ENCODE measurements at regions not wholly inside any gene's neighbourhood (a gene's known extent, or its start where the extent isn't known, plus 50 kb on each side); places are given as distances from the start of the nearest gene placed in this dataset.

- DNase-seq = no peak
- no peaks in the 10 kb centered on the region for H3K4me1 ChIP-seq (ENCODE audit: control insufficient read depth, insufficient read depth, low read length)
- no CpG with 5 or more reads among the region's 1 CpG for WGBS, 2 experiments (ENCODE audit: insufficient coverage in 1 of 2, insufficient read length in 1 of 2)
- H3K4me3 ChIP-seq (ENCODE audit: low read length) = no peak overlapping the region
- Mint-ChIP-seq H3K9me3 (no peaks in the 10 kb centered on the region), H3K36me3 (ENCODE audit: low read depth) (no peaks in the 10 kb centered on the region), H3K27ac (no peak overlapping the region), H3K4me3 (no peak overlapping the region), H3K4me1 (peaks cover 3% of the 10 kb centered on the region), H3K27me3 (ENCODE audit: insufficient read depth) (no peaks in the 10 kb centered on the region)
- no peak overlapping the region for H3K27ac ChIP-seq (ENCODE audit: low read depth, low read length)
- no peak overlapping the region for H3K9ac ChIP-seq (ENCODE audit: extremely low read depth, low read length, poor library complexity, severe bottlenecking)
- TF ChIP-seq, protein P1, sequence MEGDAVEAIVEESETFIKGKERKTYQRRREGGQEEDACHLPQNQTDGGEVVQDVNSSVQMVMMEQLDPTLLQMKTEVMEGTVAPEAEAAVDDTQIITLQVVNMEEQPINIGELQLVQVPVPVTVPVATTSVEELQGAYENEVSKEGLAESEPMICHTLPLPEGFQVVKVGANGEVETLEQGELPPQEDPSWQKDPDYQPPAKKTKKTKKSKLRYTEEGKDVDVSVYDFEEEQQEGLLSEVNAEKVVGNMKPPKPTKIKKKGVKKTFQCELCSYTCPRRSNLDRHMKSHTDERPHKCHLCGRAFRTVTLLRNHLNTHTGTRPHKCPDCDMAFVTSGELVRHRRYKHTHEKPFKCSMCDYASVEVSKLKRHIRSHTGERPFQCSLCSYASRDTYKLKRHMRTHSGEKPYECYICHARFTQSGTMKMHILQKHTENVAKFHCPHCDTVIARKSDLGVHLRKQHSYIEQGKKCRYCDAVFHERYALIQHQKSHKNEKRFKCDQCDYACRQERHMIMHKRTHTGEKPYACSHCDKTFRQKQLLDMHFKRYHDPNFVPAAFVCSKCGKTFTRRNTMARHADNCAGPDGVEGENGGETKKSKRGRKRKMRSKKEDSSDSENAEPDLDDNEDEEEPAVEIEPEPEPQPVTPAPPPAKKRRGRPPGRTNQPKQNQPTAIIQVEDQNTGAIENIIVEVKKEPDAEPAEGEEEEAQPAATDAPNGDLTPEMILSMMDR (conservative IDR thresholded peaks at IDR 0.05) = no peak
- no peaks in the 10 kb centered on the region for H3K36me3 ChIP-seq (ENCODE audit: control insufficient read depth, insufficient read depth, low read length)
- no peaks in the 10 kb centered on the region for H3K27me3 ChIP-seq (ENCODE audit: control insufficient read depth, insufficient read depth, low read length, poor library complexity, severe bottlenecking)
- H3K9me3 ChIP-seq (ENCODE audit: control insufficient read depth, low read length) = no peaks in the 10 kb centered on the region
Measured at GRCh38 chr14:86989285-86989684, 1003.7 kb downstream of the GALC start.

GRCh38 chr14:86987966-86988365 lies 1005.0 kb downstream of the GALC start:
- Histone ChIP-seq H3K4me3 (ENCODE audit: low read length) (no peak overlapping the region), H3K9ac (ENCODE audit: extremely low read depth, low read length, poor library complexity, severe bottlenecking) (no peak overlapping the region), H3K36me3 (ENCODE audit: control insufficient read depth, insufficient read depth, low read length) (no peaks in the 10 kb centered on the region), H3K27ac (ENCODE audit: low read depth, low read length) (no peak overlapping the region), H3K4me1 (ENCODE audit: control insufficient read depth, insufficient read depth, low read length) (no peaks in the 10 kb centered on the region), H3K9me3 (ENCODE audit: control insufficient read depth, low read length) (no peaks in the 10 kb centered on the region), H3K27me3 (ENCODE audit: control insufficient read depth, insufficient read depth, low read length, poor library complexity, severe bottlenecking) (no peaks in the 10 kb centered on the region)
- Mint-ChIP-seq H3K9me3 (no peaks in the 10 kb centered on the region), H3K4me1 (peaks cover 3% of the 10 kb centered on the region), H3K27ac (no peak overlapping the region), H3K36me3 (ENCODE audit: low read depth) (no peaks in the 10 kb centered on the region), H3K4me3 (no peak overlapping the region), H3K27me3 (ENCODE audit: insufficient read depth) (no peaks in the 10 kb centered on the region)
- TF ChIP-seq, protein P1 (conservative IDR thresholded peaks at IDR 0.05) = no peak
- no peak for DNase-seq
- 93% methylated on average over 3 of the region's 3 CpGs for WGBS, 2 experiments (ENCODE audit: insufficient coverage in 1 of 2, insufficient read length in 1 of 2)

DNA sequence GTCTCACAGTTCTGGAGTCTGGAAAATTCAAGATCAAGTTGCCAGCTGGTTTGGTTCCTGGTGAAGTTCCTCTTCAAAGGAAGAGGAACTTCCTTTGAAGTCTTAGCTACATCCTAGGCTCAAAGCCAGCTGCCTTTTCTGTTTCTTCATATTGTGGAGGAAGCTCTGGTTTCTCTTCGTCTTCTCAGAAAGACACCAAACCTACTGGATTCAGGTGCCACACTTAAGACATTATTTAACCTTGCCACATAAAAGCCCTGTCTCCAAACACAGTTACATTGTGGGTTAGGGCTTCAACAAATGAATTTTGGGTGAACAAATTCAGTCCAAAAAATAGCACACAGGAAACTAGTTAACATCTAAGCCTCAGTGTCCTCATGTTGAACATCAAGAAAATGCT lies 1019.8 kb downstream of the GALC start:
- H3K4me1 ChIP-seq (ENCODE audit: control insufficient read depth, insufficient read depth, low read length) = no peaks in the 10 kb centered on the region
- 100% methylated on average over 1 of the region's 1 CpG; no CpG with 5 or more reads in 1 of the 2 experiments for WGBS, 2 experiments (ENCODE audit: insufficient coverage in 1 of 2, insufficient read length in 1 of 2)
- Mint-ChIP-seq H3K27me3 (ENCODE audit: insufficient read depth) (peaks cover 5% of the 10 kb centered on the region), H3K4me1 (no peaks in the 10 kb centered on the region), H3K36me3 (ENCODE audit: low read depth) (peaks cover 4% of the 10 kb centered on the region), H3K4me3 (no peak overlapping the region), H3K9me3 (peaks cover 41% of the 10 kb centered on the region), H3K27ac (no peak overlapping the region)
- no peak overlapping the region for H3K27ac ChIP-seq (ENCODE audit: low read depth, low read length)
- TF ChIP-seq, protein P1 (conservative IDR thresholded peaks at IDR 0.05) = no peak
- H3K9me3 ChIP-seq (ENCODE audit: control insufficient read depth, low read length) = peaks cover 8% of the 10 kb centered on the region
- no peaks in the 10 kb centered on the region for H3K36me3 ChIP-seq (ENCODE audit: control insufficient read depth, insufficient read depth, low read length)
- no peak overlapping the region for H3K4me3 ChIP-seq (ENCODE audit: low read length)
- H3K27me3 ChIP-seq (ENCODE audit: control insufficient read depth, insufficient read depth, low read length, poor library complexity, severe bottlenecking) = no peaks in the 10 kb centered on the region
- H3K9ac ChIP-seq (ENCODE audit: extremely low read depth, low read length, poor library complexity, severe bottlenecking) = no peak overlapping the region
- no peak for DNase-seq

Data from endodermal cell (in vitro differentiated cells).